ENCODE measurements at regions not wholly inside any gene's neighbourhood (a gene's known extent, or its start where the extent isn't known, plus 50 kb on each side); places are given as distances from the start of the nearest gene placed in this dataset.
"Not testable (repeated sequence)": the region's sequence is repeated elsewhere in the genome, so short reads cannot be mapped to it uniquely, and the experiment has no call there.

- no peak for DNase-seq (ENCODE audit: low read depth in 4 of 4, low spot score in 2 of 4)
These were observed 339.9 kb downstream of the SFMBT2 start for GRCh38 chr10:7070950-7071349.

- DNase-seq (ENCODE audit: low read depth in 4 of 4, low spot score in 2 of 4), result no peak
These were observed 341.1 kb downstream of the SFMBT2 start for GRCh38 chr10:7069706-7070105.

- no peak for DNase-seq (ENCODE audit: low read depth in 4 of 4, low spot score in 2 of 4)
These were observed 354.6 kb downstream of the SFMBT2 start for GRCh38 chr10:7056216-7056615.

GRCh38 chr10:7054915-7055314 lies 355.9 kb downstream of the SFMBT2 start:
- DNase-seq (ENCODE audit: low read depth in 4 of 4, low spot score in 2 of 4), result no peak

- DNase-seq (ENCODE audit: low read depth in 4 of 4, low spot score in 2 of 4), result no peak
These were observed 357.6 kb downstream of the SFMBT2 start for GRCh38 chr10:7053195-7053594.

- DNase-seq (ENCODE audit: low read depth in 4 of 4, low spot score in 2 of 4), result not testable (repeated sequence)
These were observed 360.8 kb downstream of the SFMBT2 start for GRCh38 chr10:7050024-7050423.

GRCh38 chr10:7048061-7048460 lies 362.8 kb downstream of the SFMBT2 start:
- DNase-seq (ENCODE audit: low read depth in 4 of 4, low spot score in 2 of 4), result no peak

GRCh38 chr10:7046615-7047014 lies 364.2 kb downstream of the SFMBT2 start:
- no peak for DNase-seq (ENCODE audit: low read depth in 4 of 4, low spot score in 2 of 4)

- DNase-seq (ENCODE audit: low read depth in 4 of 4, low spot score in 2 of 4), result no peak
These were observed 364.8 kb downstream of the SFMBT2 start for GRCh38 chr10:7045891-7046599.

- DNase-seq (ENCODE audit: low read depth in 4 of 4, low spot score in 2 of 4), result no peak
These were observed 367.7 kb downstream of the SFMBT2 start for GRCh38 chr10:7043055-7043653.

- DNase-seq (ENCODE audit: low read depth in 4 of 4, low spot score in 2 of 4), result no peak
These were observed 368.3 kb downstream of the SFMBT2 start for GRCh38 chr10:7042419-7043054.

- no peak for DNase-seq (ENCODE audit: low read depth in 4 of 4, low spot score in 2 of 4)
These were observed 368.8 kb downstream of the SFMBT2 start for GRCh38 chr10:7042000-7042399.

GRCh38 chr10:7040681-7041080 lies 370.2 kb downstream of the SFMBT2 start:
- no peak for DNase-seq (ENCODE audit: low read depth in 4 of 4, low spot score in 2 of 4)

- DNase-seq (ENCODE audit: low read depth in 4 of 4, low spot score in 2 of 4), result no peak
These were observed 371.0 kb downstream of the SFMBT2 start for GRCh38 chr10:7039859-7040258.

GRCh38 chr10:7038416-7038815 lies 372.4 kb downstream of the SFMBT2 start:
- no peak for DNase-seq (ENCODE audit: low read depth in 4 of 4, low spot score in 2 of 4)

- DNase-seq (ENCODE audit: low read depth in 4 of 4, low spot score in 2 of 4), result not testable (repeated sequence)
These were observed 373.4 kb downstream of the SFMBT2 start for GRCh38 chr10:7037434-7037833.

GRCh38 chr10:7036951-7037350 lies 373.9 kb downstream of the SFMBT2 start:
- DNase-seq (ENCODE audit: low read depth in 4 of 4, low spot score in 2 of 4), result no peak

- DNase-seq (ENCODE audit: low read depth in 4 of 4, low spot score in 2 of 4), result no peak
These were observed 375.6 kb downstream of the SFMBT2 start for GRCh38 chr10:7035126-7035761.

GRCh38 chr10:7033031-7033430 lies 377.8 kb downstream of the SFMBT2 start:
- DNase-seq (ENCODE audit: low read depth in 4 of 4, low spot score in 2 of 4), result no peak

- no peak for DNase-seq (ENCODE audit: low read depth in 4 of 4, low spot score in 2 of 4)
These were observed 380.5 kb downstream of the SFMBT2 start for GRCh38 chr10:7030134-7030855.

- DNase-seq (ENCODE audit: low read depth in 4 of 4, low spot score in 2 of 4), result no peak
These were observed 381.2 kb downstream of the SFMBT2 start for GRCh38 chr10:7029672-7030071.

Measured in left renal cortex interstitium (tissue), 4 donors.